Caco-2 (cell line): ENCODE measurements at regions not wholly inside any gene's neighbourhood (a gene's known extent, or its start where the extent isn't known, plus 50 kb on each side); places are given as distances from the start of the nearest gene placed in this dataset.

ENCODE experiments used
- BruUV-seq: library from RNA; stranded (reverse); fragments of 400-500 nt; replicated peaks from 2 replicates; lab custom pipeline; 2021; lab: Mats Ljungman, UMichigan
- CTCF ChIA-PET: fragments of 300-600 bp; sonication (Branson Sonifier 250); formaldehyde crosslinking; loops from one replicate; lab custom pipeline; 2022; ENCODE audit warnings: antibody characterized with exemption; lab: Charles Lee
- POLR2A ChIA-PET: fragments of 300-600 bp; sonication (Branson Sonifier 250); formaldehyde crosslinking; loops from one replicate; lab custom pipeline; 2022; ENCODE audit warnings: antibody characterized with exemption; lab: Charles Lee
- DNase-seq, 2 experiments: peaks; one replicate each; pipeline versions ENCODE4 v3.0.0 to v3.0.0-alpha.2; 2020 to 2022
- H3K27me3 ChIP-seq: replicated peaks from 2 replicates; pipeline ENCODE4 v1.6.0; 2011; ENCODE audit warnings: low read length; ENCODE audit not compliant: control insufficient read depth, insufficient read depth
- H3K36me3 ChIP-seq: 2 replicates; pipeline ENCODE4 v1.5.1; 2011; ENCODE audit warnings: low read length; ENCODE audit not compliant: control insufficient read depth, insufficient read depth
- H3K4me1 ChIP-seq: fragments of 250-450 bp; sonication (Bioruptor Pico); 2 replicates; pipeline ENCODE4 v1.5.1; 2020; ENCODE audit warnings: mild to moderate bottlenecking
- H3K4me3 ChIP-seq: 2 replicates; pipeline ENCODE4 v1.5.1; 2011; ENCODE audit warnings: low read depth, mild to moderate bottlenecking, control low read depth, low read length
- H3K9me3 ChIP-seq: fragments of 250-450 bp; sonication (Bioruptor Pico); 2 replicates; pipeline ENCODE4 v1.5.1; 2020; ENCODE audit warnings: mild to moderate bottlenecking, moderate library complexity
- H3K27ac Mint-ChIP-seq: one replicate; pipeline ENCODE4 v1.8.0; 2022; ENCODE audit warnings: mixed read lengths; ENCODE audit not compliant: unreplicated experiment
- H3K27me3 Mint-ChIP-seq: one replicate; pipeline ENCODE4 v1.8.0; 2022; ENCODE audit warnings: mixed read lengths; ENCODE audit not compliant: insufficient read depth, unreplicated experiment
- H3K36me3 Mint-ChIP-seq: one replicate; pipeline ENCODE4 v1.8.0; 2022; ENCODE audit warnings: mild to moderate bottlenecking, mixed read lengths; ENCODE audit not compliant: insufficient read depth, unreplicated experiment
- H3K4me1 Mint-ChIP-seq: one replicate; pipeline ENCODE4 v1.8.0; 2022; ENCODE audit warnings: low read depth, mixed read lengths; ENCODE audit not compliant: unreplicated experiment
- H3K4me3 Mint-ChIP-seq: one replicate; pipeline ENCODE4 v1.8.0; 2022; ENCODE audit warnings: mild to moderate bottlenecking, moderate library complexity, mixed read lengths; ENCODE audit not compliant: unreplicated experiment
- H3K9me3 Mint-ChIP-seq: one replicate; pipeline ENCODE4 v1.8.0; 2022; ENCODE audit warnings: mixed read lengths; ENCODE audit not compliant: unreplicated experiment
- intact Hi-C: fragments of 100-400 bp; cut with micrococcal nuclease; formaldehyde crosslinking; loops from one replicate; pipeline ENCODE4 v1.10.0; 2022; ENCODE audit not compliant: unreplicated experiment
- TF ChIP-seq, protein P1 (sequence below), 2 experiments: fragments of 200-600 bp in 1 of 2; IDR thresholded peaks; 1 replicate in 1 of 2; 2 replicates in 1 of 2; pipeline versions ENCODE4 v1.5.1 to v1.8.0; 2011 to 2022; ENCODE audit warnings: antibody characterized with exemption in 1 of 2, control low read depth in 1 of 2, inconsistent platforms in 1 of 2, low read depth in 1 of 2, low read length in 1 of 2, mild to moderate bottlenecking in 1 of 2, moderate library complexity in 1 of 2; ENCODE audit not compliant: insufficient read depth in 1 of 2, severe bottlenecking in 1 of 2, unreplicated experiment in 1 of 2

DNA sequence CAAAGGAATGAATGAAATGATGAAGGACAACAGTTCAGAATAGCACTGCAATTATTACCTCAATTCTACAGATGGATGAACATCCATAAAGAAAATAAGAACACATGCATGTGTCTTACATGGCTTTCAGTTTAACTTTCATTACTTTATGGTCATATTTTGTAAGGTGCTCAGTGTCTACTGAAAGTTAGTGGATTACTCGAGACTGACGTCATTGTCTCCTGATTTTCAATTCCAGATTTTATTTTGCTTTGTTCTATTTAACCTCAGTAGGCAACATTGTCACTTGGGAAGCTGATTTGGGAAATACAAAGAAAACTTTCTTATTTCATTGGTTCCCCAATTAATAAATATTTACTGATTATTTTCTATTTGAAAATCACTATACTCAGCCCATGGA lies 363.7 kb downstream of the CHSY3 start:
- TF ChIP-seq, protein P1, sequence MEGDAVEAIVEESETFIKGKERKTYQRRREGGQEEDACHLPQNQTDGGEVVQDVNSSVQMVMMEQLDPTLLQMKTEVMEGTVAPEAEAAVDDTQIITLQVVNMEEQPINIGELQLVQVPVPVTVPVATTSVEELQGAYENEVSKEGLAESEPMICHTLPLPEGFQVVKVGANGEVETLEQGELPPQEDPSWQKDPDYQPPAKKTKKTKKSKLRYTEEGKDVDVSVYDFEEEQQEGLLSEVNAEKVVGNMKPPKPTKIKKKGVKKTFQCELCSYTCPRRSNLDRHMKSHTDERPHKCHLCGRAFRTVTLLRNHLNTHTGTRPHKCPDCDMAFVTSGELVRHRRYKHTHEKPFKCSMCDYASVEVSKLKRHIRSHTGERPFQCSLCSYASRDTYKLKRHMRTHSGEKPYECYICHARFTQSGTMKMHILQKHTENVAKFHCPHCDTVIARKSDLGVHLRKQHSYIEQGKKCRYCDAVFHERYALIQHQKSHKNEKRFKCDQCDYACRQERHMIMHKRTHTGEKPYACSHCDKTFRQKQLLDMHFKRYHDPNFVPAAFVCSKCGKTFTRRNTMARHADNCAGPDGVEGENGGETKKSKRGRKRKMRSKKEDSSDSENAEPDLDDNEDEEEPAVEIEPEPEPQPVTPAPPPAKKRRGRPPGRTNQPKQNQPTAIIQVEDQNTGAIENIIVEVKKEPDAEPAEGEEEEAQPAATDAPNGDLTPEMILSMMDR (IDR thresholded peaks at IDR 0.05; ENCODE audit: insufficient read depth in 1 of 2, low read depth in 1 of 2, low read length in 1 of 2, severe bottlenecking in 1 of 2, unreplicated experiment in 1 of 2) = no peak
- no TSS peak for BruUV-seq
- Mint-ChIP-seq H3K27ac (no peak overlapping the region), H3K9me3 (peaks cover 9% of the 10 kb centered on the region), H3K4me1 (no peaks in the 10 kb centered on the region), H3K27me3 (no peaks in the 10 kb centered on the region), H3K36me3 (no peaks in the 10 kb centered on the region), H3K4me3 (no peak overlapping the region)
- Histone ChIP-seq H3K4me3 (no peak overlapping the region), H3K36me3 (no peaks in the 10 kb centered on the region), H3K9me3 (no peaks in the 10 kb centered on the region), H3K27me3 (no peaks in the 10 kb centered on the region), H3K4me1 (no peaks in the 10 kb centered on the region)
- ChIA-PET CTCF (no interaction called here), POLR2A (no interaction called here)
- no peak for DNase-seq
- intact Hi-C loops = no loop called here

DNA sequence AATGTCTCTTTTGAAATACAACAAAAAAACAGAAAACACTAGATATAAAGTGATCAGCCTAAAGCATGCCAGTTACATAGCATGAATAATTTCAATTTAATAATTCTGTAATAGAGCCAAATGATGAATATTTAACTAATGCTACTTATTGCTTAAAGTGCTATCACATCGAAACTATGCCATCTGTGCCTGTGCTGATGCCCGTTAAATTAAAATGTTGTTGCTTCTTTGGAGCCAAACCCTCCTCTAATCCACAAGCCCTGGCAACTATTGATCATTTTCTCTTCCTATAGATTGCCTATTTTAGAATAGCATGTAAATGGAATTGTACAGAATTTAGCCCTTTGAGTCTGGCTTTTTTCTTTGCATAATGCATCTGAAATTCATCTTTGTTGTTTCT lies 356.2 kb downstream of the CHSY3 start:
- no peak overlapping the region for H3K27ac Mint-ChIP-seq
- no peaks in the 10 kb centered on the region for H3K27me3 Mint-ChIP-seq
- H3K4me3 Mint-ChIP-seq = no peak overlapping the region
- ChIA-PET POLR2A (no interaction called here), CTCF (no interaction called here)
- DNase-seq = no peak
- H3K4me3 ChIP-seq = no peak overlapping the region
- H3K4me1 ChIP-seq = no peaks in the 10 kb centered on the region
- no peaks in the 10 kb centered on the region for H3K36me3 ChIP-seq
- no peaks in the 10 kb centered on the region for H3K4me1 Mint-ChIP-seq
- intact Hi-C loops = no loop called here
- H3K9me3 Mint-ChIP-seq = peaks cover 13% of the 10 kb centered on the region
- no peaks in the 10 kb centered on the region for H3K36me3 Mint-ChIP-seq
- no TSS peak for BruUV-seq
- no peaks in the 10 kb centered on the region for H3K9me3 ChIP-seq
- no peaks in the 10 kb centered on the region for H3K27me3 ChIP-seq
- TF ChIP-seq, protein P1 (IDR thresholded peaks at IDR 0.05; ENCODE audit: insufficient read depth in 1 of 2, low read depth in 1 of 2, low read length in 1 of 2, severe bottlenecking in 1 of 2, unreplicated experiment in 1 of 2) = no peak

DNA sequence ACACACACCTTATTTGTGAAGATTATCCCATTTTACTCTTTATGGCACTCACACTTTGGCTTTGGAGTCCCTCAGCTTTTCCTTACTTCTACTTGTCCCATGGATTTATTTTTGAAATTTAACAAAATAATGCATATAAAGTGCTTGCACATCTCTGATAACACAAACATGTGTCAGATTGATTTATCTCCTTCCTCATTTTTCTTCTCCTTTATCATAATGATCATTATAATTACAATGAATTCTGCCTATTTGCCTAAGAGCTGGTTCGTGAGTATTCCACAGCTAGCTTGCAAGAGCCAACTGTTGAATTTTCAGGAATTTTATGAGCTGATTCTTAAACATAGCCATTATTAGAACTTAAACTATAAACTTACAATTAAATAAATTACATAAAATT lies 347.7 kb downstream of the CHSY3 start:
- ChIA-PET POLR2A (no interaction called here), CTCF (no interaction called here)
- BruUV-seq = no TSS peak
- Histone ChIP-seq H3K4me3 (no peak overlapping the region), H3K9me3 (no peaks in the 10 kb centered on the region), H3K36me3 (no peaks in the 10 kb centered on the region), H3K4me1 (no peaks in the 10 kb centered on the region), H3K27me3 (no peaks in the 10 kb centered on the region)
- no peaks in the 10 kb centered on the region for H3K27me3 Mint-ChIP-seq
- intact Hi-C loops = no loop called here
- no peaks in the 10 kb centered on the region for H3K4me1 Mint-ChIP-seq
- DNase-seq = no peak
- no peak overlapping the region for H3K4me3 Mint-ChIP-seq
- H3K27ac Mint-ChIP-seq = no peak overlapping the region
- TF ChIP-seq, protein P1 (IDR thresholded peaks at IDR 0.05; ENCODE audit: insufficient read depth in 1 of 2, low read depth in 1 of 2, low read length in 1 of 2, severe bottlenecking in 1 of 2, unreplicated experiment in 1 of 2) = no peak
- H3K36me3 Mint-ChIP-seq = no peaks in the 10 kb centered on the region
- peaks cover 19% of the 10 kb centered on the region for H3K9me3 Mint-ChIP-seq
